ENCODE measurements at regions not wholly inside any gene's neighbourhood (a gene's known extent, or its start where the extent isn't known, plus 50 kb on each side); places are given as distances from the start of the nearest gene placed in this dataset.

GRCh38 chr12:11960646-11961045, 110.1 kb upstream of the BCL2L14 start:
- TF ChIP-seq ZNF70 (CRISPR knock-in tag; IDR thresholded peaks at IDR 0.05) = no peak
- no peak for TF ChIP-seq ZFP30 (CRISPR knock-in tag; IDR thresholded peaks at IDR 0.05)
- TF ChIP-seq PATZ1 (CRISPR knock-in tag; IDR thresholded peaks at IDR 0.05; ENCODE audit: borderline replicate concordance) = no peak
- no peak for TF ChIP-seq TCF4 (CRISPR knock-in tag; IDR thresholded peaks at IDR 0.05; ENCODE audit: borderline replicate concordance)
- TF ChIP-seq ISL1 (CRISPR knock-in tag; IDR thresholded peaks at IDR 0.05) = no peak

Data from SK-N-SH treated with all-trans-retinoic acid at 6 μM for 48 hours (cell line).